ENCODE measurements at regions not wholly inside any gene's neighbourhood (a gene's known extent, or its start where the extent isn't known, plus 50 kb on each side); places are given as distances from the start of the nearest gene placed in this dataset.

- no peak overlapping the region for H3K4me3 Mint-ChIP-seq
- no peak overlapping the region for H3K27ac Mint-ChIP-seq
- TF ChIP-seq CTCF (IDR thresholded peaks at IDR 0.05; ENCODE audit: unreplicated experiment in 3 of 3): no peak
- peaks cover 5% of the 10 kb centered on the region for H3K27me3 Mint-ChIP-seq (ENCODE audit: low read depth)
- H3K36me3 Mint-ChIP-seq (ENCODE audit: low read depth): no peaks in the 10 kb centered on the region
- peaks cover 11% of the 10 kb centered on the region for H3K9me3 Mint-ChIP-seq
- H3K4me1 Mint-ChIP-seq: peaks cover under 1% of the 10 kb centered on the region
These were observed 318.2 kb downstream of the PARP8 start for GRCh38 chr5:50984640-50985039.

- Mint-ChIP-seq H3K27me3 (ENCODE audit: low read depth) (peaks cover 14% of the 10 kb centered on the region), H3K36me3 (ENCODE audit: low read depth) (no peaks in the 10 kb centered on the region), H3K27ac (no peak overlapping the region), H3K4me1 (peaks cover 8% of the 10 kb centered on the region), H3K4me3 (no peak overlapping the region), H3K9me3 (no peaks in the 10 kb centered on the region)
- no peak for TF ChIP-seq CTCF (IDR thresholded peaks at IDR 0.05; ENCODE audit: unreplicated experiment in 3 of 3)
These were observed 324.0 kb downstream of the PARP8 start for GRCh38 chr5:50990296-50990924.

GRCh38 chr5:50995285-50995942 lies 329.0 kb downstream of the PARP8 start:
- Mint-ChIP-seq H3K4me1 (no peaks in the 10 kb centered on the region), H3K4me3 (no peak overlapping the region), H3K27me3 (ENCODE audit: low read depth) (peaks cover 14% of the 10 kb centered on the region), H3K9me3 (no peaks in the 10 kb centered on the region), H3K36me3 (ENCODE audit: low read depth) (no peaks in the 10 kb centered on the region), H3K27ac (no peak overlapping the region)
- TF ChIP-seq CTCF (IDR thresholded peaks at IDR 0.05; ENCODE audit: unreplicated experiment in 3 of 3): no peak

GRCh38 chr5:51001227-51001923 lies 334.9 kb downstream of the PARP8 start:
- Mint-ChIP-seq H3K27me3 (ENCODE audit: low read depth) (no peaks in the 10 kb centered on the region), H3K4me3 (no peak overlapping the region), H3K27ac (no peak overlapping the region), H3K4me1 (no peaks in the 10 kb centered on the region), H3K9me3 (no peaks in the 10 kb centered on the region), H3K36me3 (ENCODE audit: low read depth) (no peaks in the 10 kb centered on the region)
- TF ChIP-seq CTCF (IDR thresholded peaks at IDR 0.05; ENCODE audit: unreplicated experiment in 3 of 3): no peak

- no peak for TF ChIP-seq CTCF (IDR thresholded peaks at IDR 0.05; ENCODE audit: unreplicated experiment in 3 of 3)
- Mint-ChIP-seq H3K27me3 (ENCODE audit: low read depth) (no peaks in the 10 kb centered on the region), H3K9me3 (no peaks in the 10 kb centered on the region), H3K4me3 (no peak overlapping the region), H3K4me1 (no peaks in the 10 kb centered on the region), H3K36me3 (ENCODE audit: low read depth) (no peaks in the 10 kb centered on the region), H3K27ac (no peak overlapping the region)
These were observed 335.9 kb downstream of the PARP8 start for GRCh38 chr5:51002368-51002767.
